Astrocyte (in vitro differentiated cells and primary cell): ENCODE measurements at regions not wholly inside any gene's neighbourhood (a gene's known extent, or its start where the extent isn't known, plus 50 kb on each side); places are given as distances from the start of the nearest gene placed in this dataset.

Experiments
- EZH2 ChIP-seq: IDR thresholded peaks from 2 replicates; pipeline ENCODE4 v1.6.1; 2012; ENCODE audit warnings: mild to moderate bottlenecking, low read length, inconsistent platforms; ENCODE audit not compliant: insufficient read depth
- TF ChIP-seq, protein P1 (sequence below): IDR thresholded peaks from 2 replicates; pipeline ENCODE4 v1.5.1; 2011; ENCODE audit warnings: low read depth, mild to moderate bottlenecking, inconsistent platforms, low read length, moderate library complexity; ENCODE audit not compliant: insufficient read depth

DNA sequence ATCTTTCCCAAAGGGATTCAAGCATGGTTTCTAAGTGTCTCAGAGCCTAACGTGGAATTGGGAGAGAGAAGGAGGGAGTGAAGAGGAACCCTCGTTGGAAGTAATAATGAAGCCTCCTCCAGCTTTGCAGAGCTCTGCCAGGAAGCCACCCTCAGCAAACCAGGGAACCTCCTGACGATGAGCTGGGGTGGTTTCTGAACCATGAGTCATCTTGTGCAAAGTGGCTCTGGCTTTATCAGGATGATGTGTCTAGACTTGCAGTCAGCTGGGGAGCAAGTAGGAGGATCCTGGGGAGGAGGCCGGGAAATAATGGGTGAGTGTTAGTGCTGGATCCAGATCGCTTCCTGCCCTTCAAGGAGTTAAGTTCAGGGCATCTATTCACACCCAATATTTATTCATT is 191.7 kb upstream of the RBFOX1 start:
- no peak for TF ChIP-seq EZH2
- TF ChIP-seq, protein P1, sequence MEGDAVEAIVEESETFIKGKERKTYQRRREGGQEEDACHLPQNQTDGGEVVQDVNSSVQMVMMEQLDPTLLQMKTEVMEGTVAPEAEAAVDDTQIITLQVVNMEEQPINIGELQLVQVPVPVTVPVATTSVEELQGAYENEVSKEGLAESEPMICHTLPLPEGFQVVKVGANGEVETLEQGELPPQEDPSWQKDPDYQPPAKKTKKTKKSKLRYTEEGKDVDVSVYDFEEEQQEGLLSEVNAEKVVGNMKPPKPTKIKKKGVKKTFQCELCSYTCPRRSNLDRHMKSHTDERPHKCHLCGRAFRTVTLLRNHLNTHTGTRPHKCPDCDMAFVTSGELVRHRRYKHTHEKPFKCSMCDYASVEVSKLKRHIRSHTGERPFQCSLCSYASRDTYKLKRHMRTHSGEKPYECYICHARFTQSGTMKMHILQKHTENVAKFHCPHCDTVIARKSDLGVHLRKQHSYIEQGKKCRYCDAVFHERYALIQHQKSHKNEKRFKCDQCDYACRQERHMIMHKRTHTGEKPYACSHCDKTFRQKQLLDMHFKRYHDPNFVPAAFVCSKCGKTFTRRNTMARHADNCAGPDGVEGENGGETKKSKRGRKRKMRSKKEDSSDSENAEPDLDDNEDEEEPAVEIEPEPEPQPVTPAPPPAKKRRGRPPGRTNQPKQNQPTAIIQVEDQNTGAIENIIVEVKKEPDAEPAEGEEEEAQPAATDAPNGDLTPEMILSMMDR, result no peak
